ENCODE measurements at regions not wholly inside any gene's neighbourhood (a gene's known extent, or its start where the extent isn't known, plus 50 kb on each side); places are given as distances from the start of the nearest gene placed in this dataset.

DNA sequence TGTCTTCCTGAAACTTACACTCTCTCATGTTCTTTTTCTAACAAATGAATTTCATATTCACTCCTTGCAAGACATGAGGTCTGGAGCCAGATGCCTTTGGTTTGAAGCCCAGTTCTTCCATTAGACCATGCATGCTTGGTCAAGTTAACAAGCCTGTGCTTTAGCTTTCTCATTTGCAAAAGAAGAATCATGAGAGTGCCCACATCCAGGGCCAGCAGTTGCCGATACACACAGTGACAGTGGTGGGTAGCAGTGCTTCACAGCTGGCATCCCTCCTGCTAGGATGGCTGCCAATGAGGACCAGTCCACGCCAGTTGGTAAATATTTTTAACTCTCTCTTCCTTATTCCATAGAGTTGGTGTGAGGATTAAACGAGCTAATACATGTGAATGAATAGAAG, 163.1 kb downstream of the PHLDA1 start:
- TF ChIP-seq, protein P1, sequence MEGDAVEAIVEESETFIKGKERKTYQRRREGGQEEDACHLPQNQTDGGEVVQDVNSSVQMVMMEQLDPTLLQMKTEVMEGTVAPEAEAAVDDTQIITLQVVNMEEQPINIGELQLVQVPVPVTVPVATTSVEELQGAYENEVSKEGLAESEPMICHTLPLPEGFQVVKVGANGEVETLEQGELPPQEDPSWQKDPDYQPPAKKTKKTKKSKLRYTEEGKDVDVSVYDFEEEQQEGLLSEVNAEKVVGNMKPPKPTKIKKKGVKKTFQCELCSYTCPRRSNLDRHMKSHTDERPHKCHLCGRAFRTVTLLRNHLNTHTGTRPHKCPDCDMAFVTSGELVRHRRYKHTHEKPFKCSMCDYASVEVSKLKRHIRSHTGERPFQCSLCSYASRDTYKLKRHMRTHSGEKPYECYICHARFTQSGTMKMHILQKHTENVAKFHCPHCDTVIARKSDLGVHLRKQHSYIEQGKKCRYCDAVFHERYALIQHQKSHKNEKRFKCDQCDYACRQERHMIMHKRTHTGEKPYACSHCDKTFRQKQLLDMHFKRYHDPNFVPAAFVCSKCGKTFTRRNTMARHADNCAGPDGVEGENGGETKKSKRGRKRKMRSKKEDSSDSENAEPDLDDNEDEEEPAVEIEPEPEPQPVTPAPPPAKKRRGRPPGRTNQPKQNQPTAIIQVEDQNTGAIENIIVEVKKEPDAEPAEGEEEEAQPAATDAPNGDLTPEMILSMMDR (IDR thresholded peaks at IDR 0.05), result no peak
- TF ChIP-seq POLR2A (IDR thresholded peaks at IDR 0.05), result no peak
- Histone ChIP-seq H3K27me3 (no peaks in the 10 kb centered on the region), H3K27ac (no peak overlapping the region), H3K4me1 (peaks cover 0 to 11% of the 10 kb centered on the region in 2 donors), H3K36me3 (no peaks in the 10 kb centered on the region), H3K4me3 (replicated peaks in 1 of 3) (no peak overlapping the region), H3K9me3 (no peaks in the 10 kb centered on the region)
- DNase-seq, result peak; percentile 28 to 49
- intact Hi-C loops (cut with DNase I), result no loop called here
- 37 to 54% methylated on average over 3 of the region's 3 CpGs for WGBS, 2 donors

DNA sequence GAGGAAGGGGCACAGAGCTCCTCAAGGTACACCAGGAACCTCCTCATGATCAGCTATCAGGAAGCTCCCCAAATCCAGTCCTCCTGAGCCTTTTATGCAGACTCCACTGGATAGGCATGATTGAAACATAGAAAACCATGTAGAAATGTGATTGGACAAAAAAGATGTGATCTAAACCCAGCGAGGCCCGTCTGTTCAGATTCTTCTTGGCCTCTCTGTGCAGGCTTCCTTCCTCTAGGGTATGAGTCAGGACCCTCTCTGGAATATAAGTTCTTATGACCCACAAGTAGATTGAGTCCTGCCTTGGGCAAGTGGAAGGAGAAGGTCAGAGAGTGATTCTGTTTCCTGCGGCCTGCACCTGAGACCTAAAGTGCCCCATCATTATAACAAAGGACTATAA, 166.3 kb downstream of the PHLDA1 start:
- no peaks in the 10 kb centered on the region for H3K9me3 ChIP-seq
- TF ChIP-seq, protein P1 (IDR thresholded peaks at IDR 0.05), result no peak
- no peak for TF ChIP-seq POLR2A (IDR thresholded peaks at IDR 0.05)
- intact Hi-C loops (cut with DNase I), result no loop called here
- peaks cover 0 to 4% of the 10 kb centered on the region in 2 donors for H3K4me1 ChIP-seq
- no peaks in the 10 kb centered on the region for H3K36me3 ChIP-seq
- 96% methylated on average over 3 of the region's 3 CpGs for WGBS, 2 donors
- H3K27ac ChIP-seq, result no peak overlapping the region
- H3K4me3 ChIP-seq (replicated peaks in 1 of 3), result no peak overlapping the region
- DNase-seq, result no peak
- H3K27me3 ChIP-seq, result no peaks in the 10 kb centered on the region

DNA sequence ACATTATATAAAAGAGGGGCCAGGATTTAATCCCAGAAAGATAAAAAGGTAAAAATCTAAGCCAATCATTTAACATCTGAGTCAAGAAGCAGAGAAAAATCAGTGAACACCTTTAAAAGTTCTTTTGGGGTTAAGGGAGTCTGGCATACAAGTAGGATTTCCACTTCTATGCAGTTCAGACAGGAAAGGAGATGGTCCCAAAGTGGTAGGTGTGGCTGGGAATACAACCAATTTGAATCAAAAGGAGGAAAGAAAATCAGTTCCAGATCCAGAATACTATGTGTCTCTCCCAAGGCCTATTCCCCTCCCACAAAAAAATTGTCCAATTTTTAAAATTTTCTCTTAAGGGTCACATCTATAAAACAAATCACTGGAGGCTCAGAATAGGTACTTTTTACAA, 167.4 kb downstream of the PHLDA1 start:
- H3K27ac ChIP-seq, result no peak overlapping the region
- no peaks in the 10 kb centered on the region for H3K9me3 ChIP-seq
- DNase-seq, result no peak
- H3K4me1 ChIP-seq, result peaks cover 0 to 4% of the 10 kb centered on the region in 2 donors
- no peak for TF ChIP-seq POLR2A (IDR thresholded peaks at IDR 0.05)
- intact Hi-C loops (cut with DNase I), result no loop called here
- H3K36me3 ChIP-seq, result no peaks in the 10 kb centered on the region
- H3K4me3 ChIP-seq (replicated peaks in 1 of 3), result no peak overlapping the region
- H3K27me3 ChIP-seq, result no peaks in the 10 kb centered on the region

DNA sequence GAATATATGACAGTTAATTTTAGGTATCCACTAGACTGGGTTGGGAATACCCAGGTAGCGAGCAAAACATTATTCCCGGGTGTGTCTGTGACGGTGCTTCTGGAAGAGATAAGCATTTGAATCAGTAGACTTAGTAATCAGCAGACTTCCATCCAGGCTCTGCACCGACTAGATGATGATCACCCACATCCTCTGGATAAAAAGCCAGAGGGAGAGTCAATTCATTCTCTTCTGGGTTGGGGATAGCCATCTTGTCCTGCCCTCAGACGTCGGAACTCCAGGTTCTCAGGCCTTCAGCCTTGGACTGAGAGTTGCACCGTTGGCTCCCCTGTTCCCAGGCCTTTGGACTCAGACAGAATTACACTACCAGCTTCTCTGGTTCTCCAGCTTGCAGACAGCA, 168.0 kb downstream of the PHLDA1 start:
- H3K4me1 ChIP-seq, result peaks cover 0 to 2% of the 10 kb centered on the region in 2 donors
- no peaks in the 10 kb centered on the region for H3K36me3 ChIP-seq
- intact Hi-C loops (cut with DNase I), result no loop called here
- no peak for DNase-seq
- no peak overlapping the region for H3K27ac ChIP-seq
- no peaks in the 10 kb centered on the region for H3K9me3 ChIP-seq
- no peaks in the 10 kb centered on the region for H3K27me3 ChIP-seq
- no peak for TF ChIP-seq POLR2A (IDR thresholded peaks at IDR 0.05)
- TF ChIP-seq, protein P1 (IDR thresholded peaks at IDR 0.05), result no peak
- no peak overlapping the region for H3K4me3 ChIP-seq (replicated peaks in 1 of 3)
- 82 to 91% methylated on average over 7 of the region's 7 CpGs for WGBS, 2 donors

DNA sequence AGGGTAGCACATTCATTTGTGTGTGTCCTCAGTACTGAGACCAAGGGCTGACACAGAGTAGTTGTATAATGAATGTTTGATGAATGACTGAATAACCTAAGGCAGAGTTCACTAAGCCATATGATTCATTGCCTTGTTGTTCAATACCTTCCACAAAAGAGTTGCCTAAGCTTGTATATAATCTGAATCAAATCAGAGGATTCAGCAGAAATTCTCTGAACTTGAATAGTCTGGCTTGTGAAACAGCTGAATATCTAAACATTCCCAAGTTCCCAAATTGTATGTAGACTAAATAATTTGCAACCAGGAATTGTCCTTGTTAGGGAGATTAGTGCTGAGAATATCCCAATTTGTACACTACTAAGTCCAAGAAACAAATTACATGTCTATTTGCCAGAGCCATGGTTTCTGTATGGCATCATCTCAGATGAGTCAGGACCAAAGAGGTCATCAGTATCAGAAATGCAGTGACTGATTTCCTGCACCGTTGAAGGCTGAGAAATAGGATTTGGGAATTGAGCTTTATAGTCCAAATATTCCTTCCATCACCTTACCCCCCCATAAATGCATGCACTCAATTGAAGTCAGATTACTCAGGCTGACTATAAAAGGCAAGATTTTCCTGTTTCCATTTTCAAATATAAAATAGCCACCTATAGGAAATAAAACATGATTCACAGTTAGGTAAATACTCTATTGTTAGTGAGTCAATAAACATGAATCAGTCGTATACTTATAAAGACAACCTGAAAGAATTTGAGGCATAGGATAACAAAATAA, 168.7 kb downstream of the PHLDA1 start:
- H3K27me3 ChIP-seq, result no peaks in the 10 kb centered on the region
- no peak for DNase-seq
- 66 to 79% methylated on average over 2 of the region's 2 CpGs for WGBS, 2 donors
- H3K9me3 ChIP-seq, result no peaks in the 10 kb centered on the region
- intact Hi-C loops (cut with DNase I), result no loop called here
- TF ChIP-seq POLR2A (IDR thresholded peaks at IDR 0.05), result no peak
- TF ChIP-seq, protein P1 (IDR thresholded peaks at IDR 0.05), result no peak
- no peaks in the 10 kb centered on the region for H3K4me1 ChIP-seq
- no peak overlapping the region for H3K4me3 ChIP-seq (replicated peaks in 1 of 3)
- H3K36me3 ChIP-seq, result no peaks in the 10 kb centered on the region
- H3K27ac ChIP-seq, result no peak overlapping the region

Measured in thyroid gland (tissue), 4 donors.